ENCODE measurements at regions not wholly inside any gene's neighbourhood (a gene's known extent, or its start where the extent isn't known, plus 50 kb on each side); places are given as distances from the start of the nearest gene placed in this dataset.

DNA sequence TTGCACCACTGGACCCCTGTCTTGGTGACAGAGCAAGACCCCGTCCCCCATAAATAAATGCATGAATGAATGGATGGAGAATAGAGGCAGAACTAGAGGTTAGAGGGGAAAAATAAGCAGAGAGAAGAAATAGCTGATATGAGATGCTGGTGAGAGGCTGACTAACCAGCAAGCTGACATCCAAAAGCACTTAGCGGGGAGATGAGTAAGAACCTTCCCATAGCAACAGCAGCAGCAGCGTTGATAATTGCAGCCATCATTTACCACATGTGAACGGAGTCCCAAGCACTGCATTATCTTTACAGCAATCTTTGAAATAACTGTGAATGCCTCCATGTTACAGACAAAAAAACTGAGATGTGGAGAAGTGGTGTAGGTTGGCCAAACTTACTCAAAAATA is 777.3 kb upstream of the EEF2KMT start:
- no peak for DNase-seq
- Mint-ChIP-seq H3K27me3 (ENCODE audit: insufficient read depth) (peaks cover 1% of the 10 kb centered on the region; the same call in 1 of the 2 replicates), H3K36me3 (ENCODE audit: low read depth) (peaks cover 4% of the 10 kb centered on the region; the same call in 1 of the 2 replicates), H3K4me1 (ENCODE audit: low read depth) (no peaks in the 10 kb centered on the region), H3K9me3 (peaks cover 58% of the 10 kb centered on the region), H3K4me3 (no peak overlapping the region), H3K27ac (no peak overlapping the region)
- TF ChIP-seq, protein P1, sequence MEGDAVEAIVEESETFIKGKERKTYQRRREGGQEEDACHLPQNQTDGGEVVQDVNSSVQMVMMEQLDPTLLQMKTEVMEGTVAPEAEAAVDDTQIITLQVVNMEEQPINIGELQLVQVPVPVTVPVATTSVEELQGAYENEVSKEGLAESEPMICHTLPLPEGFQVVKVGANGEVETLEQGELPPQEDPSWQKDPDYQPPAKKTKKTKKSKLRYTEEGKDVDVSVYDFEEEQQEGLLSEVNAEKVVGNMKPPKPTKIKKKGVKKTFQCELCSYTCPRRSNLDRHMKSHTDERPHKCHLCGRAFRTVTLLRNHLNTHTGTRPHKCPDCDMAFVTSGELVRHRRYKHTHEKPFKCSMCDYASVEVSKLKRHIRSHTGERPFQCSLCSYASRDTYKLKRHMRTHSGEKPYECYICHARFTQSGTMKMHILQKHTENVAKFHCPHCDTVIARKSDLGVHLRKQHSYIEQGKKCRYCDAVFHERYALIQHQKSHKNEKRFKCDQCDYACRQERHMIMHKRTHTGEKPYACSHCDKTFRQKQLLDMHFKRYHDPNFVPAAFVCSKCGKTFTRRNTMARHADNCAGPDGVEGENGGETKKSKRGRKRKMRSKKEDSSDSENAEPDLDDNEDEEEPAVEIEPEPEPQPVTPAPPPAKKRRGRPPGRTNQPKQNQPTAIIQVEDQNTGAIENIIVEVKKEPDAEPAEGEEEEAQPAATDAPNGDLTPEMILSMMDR (IDR thresholded peaks at IDR 0.05), result no peak

DNA sequence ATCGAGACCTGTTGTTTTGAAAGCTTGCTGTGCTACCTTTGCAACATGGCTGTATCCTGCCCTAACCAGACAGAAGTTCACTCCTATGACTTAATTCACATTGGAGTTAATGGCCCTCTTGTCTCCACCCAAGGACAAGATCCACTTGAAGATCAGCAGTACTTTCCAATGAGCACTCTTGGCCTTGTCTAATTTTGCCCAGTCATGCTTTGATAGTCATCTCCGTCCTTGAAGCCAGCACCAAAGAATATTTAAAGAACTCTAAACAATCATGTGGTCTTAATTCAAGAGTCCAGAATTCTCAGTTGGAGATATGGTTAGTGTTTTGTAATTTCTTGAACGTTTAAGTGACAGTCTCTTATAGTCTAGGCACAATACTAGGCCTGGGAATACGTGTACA is 775.6 kb upstream of the EEF2KMT start:
- TF ChIP-seq, protein P1 (IDR thresholded peaks at IDR 0.05), result no peak
- Mint-ChIP-seq H3K27ac (no peak overlapping the region), H3K9me3 (peaks cover 48% of the 10 kb centered on the region), H3K36me3 (ENCODE audit: low read depth) (peaks cover 4% of the 10 kb centered on the region; the same call in 1 of the 2 replicates), H3K27me3 (ENCODE audit: insufficient read depth) (peaks cover 1% of the 10 kb centered on the region; the same call in 1 of the 2 replicates), H3K4me3 (no peak overlapping the region), H3K4me1 (ENCODE audit: low read depth) (no peaks in the 10 kb centered on the region)
- no peak for DNase-seq

DNA sequence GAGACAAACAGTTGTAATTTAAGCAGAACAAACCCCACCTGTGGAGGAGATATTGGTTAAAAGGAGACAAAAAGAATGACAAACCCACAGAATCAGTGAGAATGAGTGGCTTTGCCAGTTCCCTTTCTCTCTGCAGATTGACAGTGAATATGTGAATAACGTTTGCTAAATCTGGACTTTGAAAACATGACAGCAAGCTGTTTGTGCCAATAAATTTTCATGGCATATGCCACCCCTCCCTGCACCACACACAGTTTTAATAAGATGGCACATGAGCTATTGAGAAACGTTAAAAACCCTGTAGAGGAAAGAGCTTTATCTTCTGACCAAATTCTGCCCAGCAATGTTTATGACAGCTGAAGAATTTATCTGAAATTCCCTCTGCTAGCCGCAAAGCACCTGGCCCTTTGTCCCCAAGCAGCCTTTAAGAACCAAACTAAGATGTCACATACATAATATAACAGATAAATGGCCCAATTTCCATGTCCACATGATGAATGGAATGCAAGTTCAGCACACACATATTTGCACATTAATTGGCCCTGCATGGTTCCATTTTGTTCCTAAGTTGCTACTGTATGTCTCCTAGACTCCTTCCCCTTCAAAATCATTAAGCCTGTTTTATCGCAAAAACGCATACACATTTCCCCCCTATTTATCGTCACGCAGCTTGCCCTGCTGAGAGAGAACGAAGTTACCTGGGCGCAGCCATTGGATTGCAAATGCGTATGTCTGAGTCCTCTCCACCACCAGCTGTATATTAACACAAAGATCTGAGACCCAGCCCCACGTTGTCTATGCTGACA is 773.5 kb upstream of the EEF2KMT start:
- no peak for DNase-seq
- Mint-ChIP-seq H3K36me3 (ENCODE audit: low read depth) (peaks cover 4% of the 10 kb centered on the region; the same call in 1 of the 2 replicates), H3K4me1 (ENCODE audit: low read depth) (no peaks in the 10 kb centered on the region), H3K9me3 (peaks cover 49% of the 10 kb centered on the region), H3K27ac (no peak overlapping the region), H3K27me3 (ENCODE audit: insufficient read depth) (peaks cover 1% of the 10 kb centered on the region; the same call in 1 of the 2 replicates), H3K4me3 (no peak overlapping the region)
- TF ChIP-seq, protein P1 (IDR thresholded peaks at IDR 0.05), result no peak

DNA sequence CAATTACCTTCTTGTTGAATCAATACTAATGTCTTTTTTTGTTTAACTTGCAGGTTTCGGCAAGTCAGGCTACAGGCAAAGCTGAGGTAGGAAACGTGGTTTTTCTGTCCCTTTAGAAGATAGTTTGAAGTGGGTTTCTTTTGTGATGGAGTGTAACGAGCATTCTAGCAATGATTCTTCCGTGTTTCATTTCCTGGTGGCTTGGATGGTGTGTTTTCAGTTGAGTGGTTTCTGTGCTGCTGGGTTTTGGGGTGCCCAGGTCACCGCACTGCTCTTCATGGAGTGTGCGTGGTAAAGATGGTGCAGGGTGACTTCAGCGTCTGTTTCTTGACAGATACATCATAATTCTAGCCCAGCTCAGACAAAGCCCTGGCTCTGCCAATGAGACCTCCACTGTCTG is 769.7 kb upstream of the EEF2KMT start:
- no peak for DNase-seq
- Mint-ChIP-seq H3K4me3 (no peak overlapping the region), H3K9me3 (peaks cover 51% of the 10 kb centered on the region), H3K27ac (no peak overlapping the region), H3K4me1 (ENCODE audit: low read depth) (no peaks in the 10 kb centered on the region), H3K27me3 (ENCODE audit: insufficient read depth) (peaks cover 5% of the 10 kb centered on the region; the same call in 1 of the 2 replicates), H3K36me3 (ENCODE audit: low read depth) (peaks cover 3% of the 10 kb centered on the region; the same call in 1 of the 2 replicates)
- TF ChIP-seq, protein P1 (IDR thresholded peaks at IDR 0.05), result no peak

DNA sequence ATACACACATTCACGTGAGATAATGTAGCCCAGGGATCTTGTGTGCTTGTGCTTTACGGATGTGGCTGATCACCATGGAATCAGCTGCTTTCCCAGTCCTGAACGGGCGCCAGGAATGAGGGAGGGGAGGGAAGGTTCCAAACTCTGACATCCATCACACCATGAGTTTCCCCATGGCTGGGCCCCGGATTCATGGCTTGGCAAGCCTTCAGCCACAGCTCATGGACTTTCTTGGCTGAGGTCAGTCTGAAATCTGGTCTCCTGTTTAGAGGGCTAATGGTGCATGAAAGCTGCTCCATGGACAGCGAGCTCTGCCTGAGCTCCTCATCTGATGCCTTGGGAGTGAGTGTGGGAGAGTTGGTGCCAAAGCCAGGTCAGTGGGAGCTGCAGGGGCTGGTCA is 767.6 kb upstream of the EEF2KMT start:
- Mint-ChIP-seq H3K27ac (no peak overlapping the region), H3K27me3 (ENCODE audit: insufficient read depth) (peaks cover 4% of the 10 kb centered on the region; the same call in 1 of the 2 replicates), H3K4me3 (no peak overlapping the region), H3K36me3 (ENCODE audit: low read depth) (no peaks in the 10 kb centered on the region; the same call in 1 of the 2 replicates), H3K9me3 (peaks cover 63% of the 10 kb centered on the region), H3K4me1 (ENCODE audit: low read depth) (no peaks in the 10 kb centered on the region)
- TF ChIP-seq, protein P1 (IDR thresholded peaks at IDR 0.05), result no peak
- no peak for DNase-seq
